HCT116 (cell line): ENCODE measurements at regions not wholly inside any gene's neighbourhood (a gene's known extent, or its start where the extent isn't known, plus 50 kb on each side); places are given as distances from the start of the nearest gene placed in this dataset.

Source experiments
- ATAC-seq: fragments of 200-7000 bp; cut with Tn5 transposase; 2 replicates; pipeline ENCODE4 v1.9.1; 2020; ENCODE audit warnings: mild to moderate bottlenecking, moderate library complexity
- BruUV-seq: library from RNA; stranded (reverse); fragments of 400-500 nt; replicated peaks from 2 replicates; lab custom pipeline; 2021; lab: Mats Ljungman, UMichigan
- CTCF ChIA-PET: fragments of 300-600 bp; sonication (Branson Sonifier 250); formaldehyde crosslinking; loops from one replicate; lab custom pipeline; 2021; ENCODE audit warnings: antibody characterized with exemption; lab: Charles Lee
- POLR2A ChIA-PET: fragments of 300-600, 350-600 bp; sonication (Branson Sonifier 250); formaldehyde crosslinking; loops from one replicate; lab custom pipeline; 2021; ENCODE audit warnings: antibody characterized with exemption; lab: Charles Lee
- RAD21 ChIA-PET, 2 experiments: fragments of 300-600 bp; sonication (Branson Sonifier 250); formaldehyde crosslinking; loops; one replicate each; lab custom pipeline; 2023; ENCODE audit warnings: low total read pairs in 2 of 2; ENCODE audit not compliant: uncharacterized antibody in 2 of 2, unreplicated experiment in 2 of 2, low non-redundant PET in 1 of 2; lab: Charles Lee
- DNase-seq: peaks from one replicate; pipeline ENCODE4 v3.0.0-alpha.2; 2010; ENCODE audit warnings: low read depth, low spot score
- H2AFZ ChIP-seq: fragments of 200-600 bp; shearing (Covaris generic), sonication (generic); 2 replicates; pipeline ENCODE4 v1.6.1; 2017; ENCODE audit warnings: low read depth, mixed run types, mixed read lengths, antibody characterized with exemption, low read length; ENCODE audit not compliant: poor library complexity, severe bottlenecking
- H3K27ac ChIP-seq: 2 replicates; pipeline ENCODE4 v1.5.1; 2012; ENCODE audit warnings: low read depth, low read length
- H3K27me3 ChIP-seq: fragments of 200-600 bp; sonication (generic); 2 replicates; pipeline ENCODE4 v1.6.1; 2016; ENCODE audit warnings: mixed run types, low read length, mixed read lengths; ENCODE audit not compliant: insufficient read depth
- H3K36me3 ChIP-seq, 2 experiments: fragments of 200-500 bp in 1 of 2; fragments of 200-600 bp in 1 of 2; sonication (Bioruptor generic) in 1 of 2; sonication (generic) in 1 of 2; 2 replicates each; pipeline versions ENCODE4 v1.5.1 to v1.6.1; 2014 to 2016; ENCODE audit warnings: low read length in 2 of 2, inconsistent platforms in 1 of 2, mixed read lengths in 1 of 2, mixed run types in 1 of 2; ENCODE audit not compliant: insufficient read depth in 2 of 2, control insufficient read depth in 1 of 2
- H3K4me1 ChIP-seq, 2 experiments: fragments of 200-600 bp in 1 of 2; sonication (generic) in 1 of 2; 2 replicates each; pipeline versions ENCODE4 v1.5.1 to v1.6.1; 2012 to 2017; ENCODE audit warnings: low read length in 2 of 2, inconsistent platforms in 1 of 2, mild to moderate bottlenecking in 1 of 2, mixed read lengths in 1 of 2, mixed run types in 1 of 2, moderate library complexity in 1 of 2; ENCODE audit not compliant: insufficient read depth in 2 of 2, control insufficient read depth in 1 of 2
- H3K4me2 ChIP-seq: fragments of 200-600 bp; sonication (generic); 2 replicates; pipeline ENCODE4 v1.6.1; 2017; ENCODE audit warnings: mixed run types, low read length, mixed read lengths
- H3K4me3 ChIP-seq, 2 experiments: fragments of 200-600 bp in 1 of 2; sonication (generic) in 1 of 2; replicated peaks in 1 of 2; 2 replicates each; pipeline ENCODE4 v1.5.1; 2011 to 2016; ENCODE audit warnings: low read length in 2 of 2, control low read depth in 1 of 2, low read depth in 1 of 2, mild to moderate bottlenecking in 1 of 2, mixed read lengths in 1 of 2, mixed run types in 1 of 2
- H3K79me2 ChIP-seq: fragments of 200-600 bp; sonication (generic); 2 replicates; pipeline ENCODE4 v1.6.1; 2017; ENCODE audit warnings: mild to moderate bottlenecking, mixed run types, low read length, moderate library complexity, mixed read lengths; ENCODE audit not compliant: insufficient read depth
- H3K9ac ChIP-seq: fragments of 200-600 bp; sonication (generic); 2 replicates; pipeline ENCODE4 v1.6.1; 2016; ENCODE audit warnings: low read length, mixed read lengths
- H3K9me2 ChIP-seq: fragments of 200-600 bp; sonication (generic), shearing (Covaris generic); 2 replicates; pipeline ENCODE4 v1.6.1; 2017; ENCODE audit warnings: mixed run types, mild to moderate bottlenecking, moderate library complexity; ENCODE audit not compliant: insufficient read depth
- H3K9me3 ChIP-seq, 2 experiments: fragments of 200-500 bp in 1 of 2; fragments of 200-600 bp in 1 of 2; sonication (Bioruptor generic) in 1 of 2; sonication (generic) in 1 of 2; 2 replicates each; pipeline ENCODE4 v1.6.1; 2014 to 2017; ENCODE audit warnings: low read length in 2 of 2, mixed read lengths in 2 of 2, inconsistent platforms in 1 of 2, low read depth in 1 of 2, mild to moderate bottlenecking in 1 of 2, mixed run types in 1 of 2, moderate library complexity in 1 of 2; ENCODE audit not compliant: control insufficient read depth in 1 of 2, insufficient read depth in 1 of 2
- H4K20me1 ChIP-seq: fragments of 200-600 bp; sonication (generic), shearing (Covaris generic); 2 replicates; pipeline ENCODE4 v1.6.1; 2017; ENCODE audit warnings: mixed run types, mild to moderate bottlenecking, moderate library complexity; ENCODE audit not compliant: insufficient read depth
- CBX3 ChIP-seq: IDR thresholded peaks from 2 replicates; pipeline ENCODE4 v1.6.1; 2012; ENCODE audit warnings: low read depth
- CTCF ChIP-seq, 3 experiments: fragments of 200-600 bp in 1 of 3; sonication (generic) in 1 of 3; IDR thresholded peaks in 2 of 3; conservative IDR thresholded peaks in 1 of 3; 2 replicates each; pipeline ENCODE4 v1.5.1; 2012 to 2017; ENCODE audit warnings: low read depth in 2 of 3, low read length in 2 of 3, antibody characterized with exemption in 1 of 3, borderline replicate concordance in 1 of 3, control low read depth in 1 of 3, mild to moderate bottlenecking in 1 of 3, mixed read lengths in 1 of 3, mixed run types in 1 of 3, moderate library complexity in 1 of 3; ENCODE audit not compliant: insufficient read depth in 1 of 3
- ELF1 ChIP-seq: IDR thresholded peaks from 2 replicates; pipeline ENCODE4 v1.6.1; 2012; ENCODE audit warnings: low read depth, borderline replicate concordance
- EZH2 ChIP-seq: fragments of 200-600 bp; sonication (generic); IDR thresholded peaks from 2 replicates; pipeline ENCODE4 v1.6.1; 2017; ENCODE audit warnings: antibody characterized with exemption, mixed run types
- EZH2phosphoT487 ChIP-seq: fragments of 200-600 bp; IDR thresholded peaks from 2 replicates; pipeline ENCODE4 v1.6.1; 2018; ENCODE audit warnings: antibody characterized with exemption, borderline replicate concordance
- POLR2A ChIP-seq: IDR thresholded peaks from 2 replicates; pipeline ENCODE4 v1.7.0; 2011; ENCODE audit warnings: borderline replicate concordance; ENCODE audit not compliant: insufficient read depth, insufficient read length; ENCODE audit errors: extremely low read depth
- RAD21 ChIP-seq: IDR thresholded peaks from 2 replicates; pipeline ENCODE4 v1.6.1; 2012; ENCODE audit warnings: low read depth, mild to moderate bottlenecking
- SIN3A ChIP-seq: IDR thresholded peaks from 2 replicates; pipeline ENCODE4 v1.6.1; 2012; ENCODE audit warnings: low read depth
- SRF ChIP-seq: IDR thresholded peaks from 2 replicates; pipeline ENCODE4 v1.6.1; 2012; ENCODE audit warnings: low read depth
- TCF7L2 ChIP-seq: IDR thresholded peaks from 2 replicates; pipeline ENCODE4 v1.7.0; 2011; ENCODE audit warnings: borderline replicate concordance, inconsistent platforms; ENCODE audit not compliant: insufficient read depth, insufficient read length; ENCODE audit errors: extremely low read depth
- YY1 ChIP-seq: IDR thresholded peaks from 2 replicates; pipeline ENCODE4 v1.6.1; 2011; ENCODE audit warnings: low read length, low read depth, moderate library complexity, mild to moderate bottlenecking; ENCODE audit not compliant: insufficient replicate concordance; ENCODE audit errors: extremely low read depth
- ZBTB33 ChIP-seq: IDR thresholded peaks from 2 replicates; pipeline ENCODE4 v1.6.1; 2011; ENCODE audit warnings: mild to moderate bottlenecking, low read length, moderate library complexity; ENCODE audit not compliant: insufficient replicate concordance; ENCODE audit errors: extremely low read depth
- ZFX ChIP-seq: fragments of 450-650 bp; IDR thresholded peaks from 2 replicates; pipeline ENCODE4 v1.6.1; 2017
- ZNF274 ChIP-seq: fragments of 200-500 bp; sonication (Bioruptor generic); IDR thresholded peaks from 2 replicates; pipeline ENCODE4 v1.6.1; 2014; ENCODE audit warnings: mild to moderate bottlenecking, low read depth, low read length, inconsistent platforms
- intact Hi-C: fragments of 100-400 bp; cut with micrococcal nuclease; formaldehyde crosslinking; loops from 2 replicates; pipeline ENCODE4 v1.10.0; 2022

DNA sequence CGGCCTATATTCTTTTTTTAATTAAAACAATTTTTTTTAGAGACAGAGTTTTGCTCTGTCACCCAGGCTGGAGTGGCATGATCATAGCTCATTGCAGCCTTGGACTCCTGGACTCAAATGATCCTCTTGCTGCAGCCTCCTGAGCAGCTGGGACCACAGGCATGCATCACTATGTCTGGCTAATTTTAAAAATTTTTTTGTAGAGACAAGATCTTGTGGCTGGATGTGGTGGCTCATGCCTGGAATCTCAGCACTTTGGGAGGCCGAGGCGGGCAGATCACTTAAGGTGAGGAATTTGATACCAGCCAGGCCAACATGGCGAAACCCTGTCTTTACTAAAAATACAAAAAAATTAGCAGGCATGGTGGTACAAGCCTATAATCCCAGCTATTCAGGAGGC lies 54.8 kb upstream of the MSI2 start:
- H3K4me1 ChIP-seq, result no peaks in the 10 kb centered on the region
- H3K27me3 ChIP-seq, result no peaks in the 10 kb centered on the region
- TF ChIP-seq ELF1, result no peak
- no peak for TF ChIP-seq YY1
- TF ChIP-seq CBX3, result no peak
- TF ChIP-seq EZH2, result no peak
- TF ChIP-seq ZFX, result no peak
- TF ChIP-seq ZBTB33, result no peak
- H3K9me2 ChIP-seq, result no peaks in the 10 kb centered on the region
- ATAC-seq (no peak), DNase-seq (no peak)
- no peak overlapping the region for H2AFZ ChIP-seq
- ChIA-PET CTCF (interaction anchor here (2.8 kb wide), 1 partner anchor 42 kb away, joined by 8 read pairs; no protein-coding TSS in a partner anchor), RAD21 (no interaction called here), POLR2A (no interaction called here)
- H3K9ac ChIP-seq, result no peak overlapping the region
- no peaks in the 10 kb centered on the region; a peak in 1 of 4 replicates for H3K9me3 ChIP-seq
- no peaks in the 10 kb centered on the region for H3K36me3 ChIP-seq
- H3K4me2 ChIP-seq, result no peak overlapping the region
- intact Hi-C loops, result no loop called here
- no peaks in the 10 kb centered on the region for H3K79me2 ChIP-seq
- no peak overlapping the region for H3K4me3 ChIP-seq
- no TSS peak for BruUV-seq
- H3K27ac ChIP-seq, result no peak overlapping the region
- no peaks in the 10 kb centered on the region for H4K20me1 ChIP-seq

DNA sequence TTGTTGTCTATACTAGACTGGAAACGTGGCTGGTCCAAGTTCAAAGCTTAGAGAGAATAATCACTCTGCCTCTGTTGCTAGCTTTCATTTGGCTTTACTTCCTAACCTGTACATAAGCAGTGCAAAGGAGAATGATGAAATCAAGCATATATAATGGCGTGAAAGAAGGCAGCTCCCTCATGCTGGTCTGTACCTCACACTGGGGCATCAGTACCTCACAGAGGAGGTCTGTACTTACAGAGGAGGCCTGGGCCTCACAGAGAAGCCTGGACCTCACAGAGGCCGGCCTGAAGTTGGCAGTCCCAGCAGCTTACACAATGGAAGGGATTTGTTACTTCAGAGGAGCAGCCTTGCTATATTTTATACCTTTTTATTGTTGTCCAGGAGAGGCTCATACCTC lies 53.3 kb upstream of the MSI2 start:
- Histone ChIP-seq H4K20me1 (no peaks in the 10 kb centered on the region), H2AFZ (no peak overlapping the region), H3K9me2 (no peaks in the 10 kb centered on the region), H3K79me2 (no peaks in the 10 kb centered on the region), H3K4me2 (no peak overlapping the region), H3K27me3 (no peaks in the 10 kb centered on the region), H3K36me3 (no peaks in the 10 kb centered on the region), H3K4me1 (no peaks in the 10 kb centered on the region), H3K27ac (no peak overlapping the region), H3K9ac (no peak overlapping the region), H3K4me3 (no peak overlapping the region), H3K9me3 (no peaks in the 10 kb centered on the region)
- ChIA-PET CTCF (no interaction called here), RAD21 (no interaction called here), POLR2A (no interaction called here)
- no peak for ATAC-seq
- BruUV-seq, result no TSS peak
- intact Hi-C loops, result no loop called here
- no peak for DNase-seq
- no peak for TF ChIP-seq CBX3
- no peak for TF ChIP-seq ZNF274
- TF ChIP-seq YY1, result no peak
- TF ChIP-seq EZH2, result no peak
- no peak for TF ChIP-seq TCF7L2
- TF ChIP-seq SIN3A, result no peak
- TF ChIP-seq ZBTB33, result no peak
- TF ChIP-seq POLR2A, result no peak
- no peak for TF ChIP-seq ELF1
- TF ChIP-seq CTCF (IDR thresholded peaks at IDR 0.05 in 2 of 3, conservative IDR thresholded peaks at IDR 0.05 in 1 of 3; ENCODE audit: borderline replicate concordance in 1 of 3, insufficient read depth in 1 of 3, low read depth in 2 of 3, low read length in 2 of 3), result no peak
- TF ChIP-seq RAD21, result no peak
- TF ChIP-seq EZH2phosphoT487, result no peak
- TF ChIP-seq SRF, result no peak
